B cell (primary cell): ENCODE measurements at regions not wholly inside any gene's neighbourhood (a gene's known extent, or its start where the extent isn't known, plus 50 kb on each side); places are given as distances from the start of the nearest gene placed in this dataset.

ENCODE experiments used
- CTCF ChIP-seq: fragments of 200-600 bp; IDR thresholded peaks from one replicate; pipeline ENCODE4 v1.8.0; 2022; ENCODE audit warnings: antibody characterized with exemption, mild to moderate bottlenecking
- EZH2 ChIP-seq: IDR thresholded peaks from 2 replicates; pipeline ENCODE4 v1.6.1; 2012; ENCODE audit warnings: borderline replicate concordance, low read depth, mild to moderate bottlenecking, moderate library complexity, low read length; ENCODE audit not compliant: insufficient read depth, poor library complexity, severe bottlenecking

DNA sequence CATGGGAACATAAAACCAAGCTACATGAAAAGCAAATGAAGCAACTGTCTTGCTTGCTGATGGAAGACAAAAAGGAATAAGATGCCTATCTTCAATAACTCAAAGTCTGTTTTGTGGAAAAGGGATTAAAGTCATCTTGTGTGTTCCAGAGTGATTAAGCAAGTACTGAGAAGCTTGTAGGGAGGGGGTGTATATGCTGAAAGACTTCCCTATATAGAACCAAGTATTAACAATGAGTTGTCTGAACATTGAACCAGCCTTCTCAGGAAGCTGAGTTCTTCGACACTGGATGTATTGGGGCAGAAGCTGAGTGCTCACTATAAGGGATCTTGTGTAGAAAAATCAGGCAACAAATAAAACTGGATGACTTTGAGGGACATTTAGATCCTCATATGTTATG, 451.8 kb downstream of the CD83 start:
- TF ChIP-seq CTCF: no peak
- TF ChIP-seq EZH2: no peak
